Astrocyte (in vitro differentiated cells and primary cell): ENCODE measurements at regions not wholly inside any gene's neighbourhood (a gene's known extent, or its start where the extent isn't known, plus 50 kb on each side); places are given as distances from the start of the nearest gene placed in this dataset.

ENCODE experiments used
- DNase-seq: peaks from one replicate; pipeline ENCODE4 v3.0.0-alpha.2; 2010; ENCODE audit warnings: low read depth
- FAIRE-seq: peaks from 2 replicates; lab custom pipeline; 2011; peaks lifted over from hg19 to GRCh38; lab: Jason Lieb, UNC
- H2AFZ ChIP-seq: 2 replicates; pipeline ENCODE4 v1.6.0; 2012; ENCODE audit warnings: low read depth, low read length, inconsistent platforms
- H3K27ac ChIP-seq: 2 replicates; pipeline ENCODE4 v1.5.1; 2011; ENCODE audit warnings: low read depth, low read length, inconsistent platforms
- H3K27me3 ChIP-seq: 2 replicates; pipeline ENCODE4 v1.6.0; 2011; ENCODE audit warnings: low read length, inconsistent platforms; ENCODE audit not compliant: insufficient read depth
- H3K36me3 ChIP-seq: 2 replicates; pipeline ENCODE4 v1.5.1; 2011; ENCODE audit warnings: low read length, inconsistent platforms; ENCODE audit not compliant: insufficient read depth
- H3K4me1 ChIP-seq: 2 replicates; pipeline ENCODE4 v1.5.1; 2011; ENCODE audit warnings: low read length, inconsistent platforms; ENCODE audit not compliant: insufficient read depth
- H3K4me2 ChIP-seq: 2 replicates; pipeline ENCODE4 v1.6.0; 2012; ENCODE audit warnings: low read length, inconsistent platforms
- H3K4me3 ChIP-seq: 2 replicates; pipeline ENCODE4 v1.5.1; 2011; ENCODE audit warnings: low read depth, mild to moderate bottlenecking, low read length, inconsistent platforms; ENCODE audit not compliant: insufficient read depth
- H3K79me2 ChIP-seq: 2 replicates; pipeline ENCODE4 v1.6.0; 2012; ENCODE audit warnings: mild to moderate bottlenecking, low read length, inconsistent platforms; ENCODE audit not compliant: insufficient read depth
- H3K9ac ChIP-seq: 2 replicates; pipeline ENCODE4 v1.6.0; 2012; ENCODE audit warnings: mild to moderate bottlenecking, low read length, inconsistent platforms
- H3K9me3 ChIP-seq: 2 replicates; pipeline ENCODE4 v1.5.1; 2012; ENCODE audit warnings: low read depth, mild to moderate bottlenecking, low read length, inconsistent platforms; ENCODE audit not compliant: insufficient read depth
- H4K20me1 ChIP-seq: 2 replicates; pipeline ENCODE4 v1.6.0; 2012; ENCODE audit warnings: low read length, inconsistent platforms; ENCODE audit not compliant: insufficient read depth
- H3K27ac Mint-ChIP-seq: one replicate; pipeline ENCODE4 v1.8.0; 2021; ENCODE audit warnings: mild to moderate bottlenecking, mixed read lengths; ENCODE audit not compliant: unreplicated experiment
- H3K27me3 Mint-ChIP-seq: one replicate; pipeline ENCODE4 v1.8.0; 2021; ENCODE audit warnings: low read depth, mixed read lengths; ENCODE audit not compliant: unreplicated experiment
- H3K36me3 Mint-ChIP-seq: one replicate; pipeline ENCODE4 v1.8.0; 2021; ENCODE audit warnings: low read depth, mixed read lengths; ENCODE audit not compliant: unreplicated experiment
- H3K4me1 Mint-ChIP-seq: one replicate; pipeline ENCODE4 v1.8.0; 2021; ENCODE audit warnings: low read depth, mixed read lengths; ENCODE audit not compliant: unreplicated experiment
- H3K4me3 Mint-ChIP-seq: one replicate; pipeline ENCODE4 v1.8.0; 2021; ENCODE audit warnings: mild to moderate bottlenecking, moderate library complexity, mixed read lengths; ENCODE audit not compliant: unreplicated experiment
- H3K9me3 Mint-ChIP-seq: one replicate; pipeline ENCODE4 v1.8.0; 2021; ENCODE audit warnings: mild to moderate bottlenecking, mixed read lengths; ENCODE audit not compliant: unreplicated experiment
- CTCF ChIP-seq: IDR thresholded peaks from 2 replicates; pipeline ENCODE4 v1.5.1; 2011; ENCODE audit warnings: low read depth, mild to moderate bottlenecking, inconsistent platforms, low read length, moderate library complexity; ENCODE audit not compliant: insufficient read depth
- EZH2 ChIP-seq: IDR thresholded peaks from 2 replicates; pipeline ENCODE4 v1.6.1; 2012; ENCODE audit warnings: mild to moderate bottlenecking, low read length, inconsistent platforms; ENCODE audit not compliant: insufficient read depth

GRCh38 chr17:77660524-77660923 is 298.0 kb upstream of the TNRC6C start:
- H3K4me2 ChIP-seq = no peak overlapping the region
- H3K27me3 Mint-ChIP-seq = peaks cover 56% of the 10 kb centered on the region
- H2AFZ ChIP-seq = no peak overlapping the region
- TF ChIP-seq EZH2 = no peak
- no peak for TF ChIP-seq CTCF
- H3K4me3 Mint-ChIP-seq = no peak overlapping the region
- H3K4me1 ChIP-seq = no peaks in the 10 kb centered on the region
- no peaks in the 10 kb centered on the region for H3K36me3 Mint-ChIP-seq
- H3K27ac ChIP-seq = no peak overlapping the region
- no peaks in the 10 kb centered on the region for H3K79me2 ChIP-seq
- DNase-seq (no peak), FAIRE-seq (no peak)
- H3K9me3 Mint-ChIP-seq = peaks cover 18% of the 10 kb centered on the region
- H3K4me1 Mint-ChIP-seq = no peaks in the 10 kb centered on the region
- no peaks in the 10 kb centered on the region for H3K9me3 ChIP-seq
- no peaks in the 10 kb centered on the region for H4K20me1 ChIP-seq
- H3K27ac Mint-ChIP-seq = no peak overlapping the region
- H3K9ac ChIP-seq = no peak overlapping the region
- H3K4me3 ChIP-seq = no peak overlapping the region
- H3K27me3 ChIP-seq = peaks cover 23% of the 10 kb centered on the region
- no peaks in the 10 kb centered on the region for H3K36me3 ChIP-seq

GRCh38 chr17:77662833-77663232 is 295.7 kb upstream of the TNRC6C start:
- FAIRE-seq (no peak), DNase-seq (no peak)
- Mint-ChIP-seq H3K4me3 (no peak overlapping the region), H3K4me1 (no peaks in the 10 kb centered on the region), H3K9me3 (peaks cover 28% of the 10 kb centered on the region), H3K27ac (no peak overlapping the region), H3K36me3 (no peaks in the 10 kb centered on the region), H3K27me3 (peaks cover 35% of the 10 kb centered on the region)
- H3K27me3 ChIP-seq = peaks cover 17% of the 10 kb centered on the region
- no peaks in the 10 kb centered on the region for H3K36me3 ChIP-seq
- no peaks in the 10 kb centered on the region for H3K4me1 ChIP-seq
- H3K4me2 ChIP-seq = no peak overlapping the region
- no peaks in the 10 kb centered on the region for H4K20me1 ChIP-seq
- H3K27ac ChIP-seq = no peak overlapping the region
- no peak overlapping the region for H3K4me3 ChIP-seq
- no peaks in the 10 kb centered on the region for H3K79me2 ChIP-seq
- no peak overlapping the region for H2AFZ ChIP-seq
- TF ChIP-seq EZH2 (no peak), CTCF (no peak)
- no peak overlapping the region for H3K9ac ChIP-seq
- H3K9me3 ChIP-seq = no peaks in the 10 kb centered on the region

- peaks cover 1% of the 10 kb centered on the region for H3K36me3 Mint-ChIP-seq
- FAIRE-seq (no peak), DNase-seq (no peak)
- H3K27ac Mint-ChIP-seq = no peak overlapping the region
- peaks cover 8% of the 10 kb centered on the region for H3K27me3 ChIP-seq
- no peak overlapping the region for H3K4me3 Mint-ChIP-seq
- H3K4me3 ChIP-seq = no peak overlapping the region
- no peaks in the 10 kb centered on the region for H4K20me1 ChIP-seq
- TF ChIP-seq CTCF (no peak), EZH2 (no peak)
- H3K27ac ChIP-seq = no peak overlapping the region
- H3K36me3 ChIP-seq = no peaks in the 10 kb centered on the region
- no peaks in the 10 kb centered on the region for H3K4me1 ChIP-seq
- H3K27me3 Mint-ChIP-seq = peaks cover 30% of the 10 kb centered on the region
- no peak overlapping the region for H3K4me2 ChIP-seq
- no peaks in the 10 kb centered on the region for H3K4me1 Mint-ChIP-seq
- H3K9ac ChIP-seq = no peak overlapping the region
- peaks cover 28% of the 10 kb centered on the region for H3K9me3 Mint-ChIP-seq
- no peaks in the 10 kb centered on the region for H3K79me2 ChIP-seq
- peaks cover 2% of the 10 kb centered on the region for H3K9me3 ChIP-seq
- H2AFZ ChIP-seq = no peak overlapping the region
These were observed 294.3 kb upstream of the TNRC6C start for GRCh38 chr17:77664097-77664729.
